K562 (cell line): ENCODE measurements at regions not wholly inside any gene's neighbourhood (a gene's known extent, or its start where the extent isn't known, plus 50 kb on each side); places are given as distances from the start of the nearest gene placed in this dataset.
A peak's percentile ranks its signal among the peaks of the same experiment; 100 is the strongest.

Experiments used
- ATAC-seq: fragments of 200-7000 bp; cut with Tn5 transposase; 3 replicates; pipeline ENCODE4 v1.9.1; 2020; ENCODE audit warnings: moderate library complexity
- BruUV-seq: library from RNA; stranded (reverse); fragments of 400-500 nt; replicated peaks from 2 replicates; lab custom pipeline; 2021; lab: Mats Ljungman, UMichigan
- CTCF ChIA-PET: fragments of 300-600 bp; formaldehyde crosslinking; extraction: SDS; loops from one replicate; lab custom pipeline; 2021; ENCODE audit warnings: low intra/inter-chr PET ratio; lab: Yijun Ruan, JAX
- POLR2A ChIA-PET: fragments of 300-600, 350-650 bp; sonication (Branson Sonifier 250); formaldehyde crosslinking; extraction: SDS; loops from one replicate; lab custom pipeline; 2021; ENCODE audit warnings: antibody characterized with exemption, inconsistent platforms; lab: Yijun Ruan, JAX
- DNase-seq, 4 experiments: peaks; one replicate each; pipeline versions ENCODE4 v3.0.0 to v3.0.0-alpha.2; 2011 to 2018; ENCODE audit warnings: low spot score in 3 of 4, mixed read lengths in 3 of 4; ENCODE audit errors: extremely low read depth in 1 of 4
- FAIRE-seq: peaks from 2 replicates; lab custom pipeline; 2011; peaks lifted over from hg19 to GRCh38; lab: Jason Lieb, UNC
- H2AFZ ChIP-seq: 2 replicates; pipeline ENCODE4 v1.6.0; 2011; ENCODE audit warnings: low read depth, low read length, control low read depth, inconsistent platforms
- H3K27ac ChIP-seq: fragments of 200-600 bp; 3 replicates; pipeline ENCODE4 v1.8.0; 2011; ENCODE audit warnings: low read depth, mild to moderate bottlenecking, control low read depth, inconsistent platforms, low read length, moderate library complexity, mixed read lengths; ENCODE audit errors: extremely low read depth
- H3K27me3 ChIP-seq, 2 experiments: fragments of 300-600 bp in 1 of 2; 2 replicates in 1 of 2; 3 replicates in 1 of 2; pipeline versions ENCODE4 v1.6.0 to v1.8.0; 2011; ENCODE audit warnings: inconsistent platforms in 2 of 2, low read length in 2 of 2, mild to moderate bottlenecking in 1 of 2, mixed read lengths in 1 of 2, moderate library complexity in 1 of 2; ENCODE audit not compliant: control insufficient read depth in 2 of 2, insufficient read depth in 2 of 2
- H3K36me3 ChIP-seq: fragments of 300-600 bp; 3 replicates; pipeline ENCODE4 v1.8.0; 2011; ENCODE audit warnings: mild to moderate bottlenecking, low read length, inconsistent platforms; ENCODE audit not compliant: control insufficient read depth, insufficient read depth
- H3K4me1 ChIP-seq, 2 experiments: fragments of 200-600 bp in 1 of 2; replicated peaks in 1 of 2; 2 replicates in 1 of 2; 3 replicates in 1 of 2; pipeline versions ENCODE4 v1.5.1 to v1.8.0; 2011; ENCODE audit warnings: inconsistent platforms in 2 of 2, low read length in 2 of 2, mild to moderate bottlenecking in 1 of 2, mixed read lengths in 1 of 2, moderate library complexity in 1 of 2; ENCODE audit not compliant: control insufficient read depth in 2 of 2, insufficient read depth in 2 of 2
- H3K4me2 ChIP-seq: 2 replicates; pipeline ENCODE4 v1.6.1; 2011; ENCODE audit warnings: low read length, control low read depth, inconsistent platforms, mixed read lengths; ENCODE audit not compliant: insufficient read depth
- H3K4me3 ChIP-seq: fragments of 200-600 bp; sonication (generic), shearing (Covaris generic); 2 replicates; pipeline ENCODE4 v1.5.1; 2016; ENCODE audit warnings: control low read depth, inconsistent platforms
- H3K79me2 ChIP-seq: fragments of 200-600 bp; 3 replicates; pipeline ENCODE4 v1.8.0; 2011; ENCODE audit warnings: low read length, inconsistent platforms; ENCODE audit not compliant: control insufficient read depth, insufficient read depth
- H3K9ac ChIP-seq, 2 experiments: 2 replicates each; pipeline versions ENCODE4 v1.6.0 to v1.6.1; 2011; ENCODE audit warnings: low read depth in 2 of 2, low read length in 2 of 2, control low read depth in 1 of 2, inconsistent platforms in 1 of 2, mild to moderate bottlenecking in 1 of 2, mixed read lengths in 1 of 2; ENCODE audit not compliant: insufficient read depth in 1 of 2
- H3K9me1 ChIP-seq: one replicate; pipeline ENCODE4 v1.6.0; 2011; ENCODE audit warnings: inconsistent platforms, mild to moderate bottlenecking, low read length, moderate library complexity; ENCODE audit not compliant: control insufficient read depth, insufficient read depth
- H3K9me3 ChIP-seq: replicated peaks from 2 replicates; pipeline ENCODE4 v1.5.1; 2011; ENCODE audit warnings: low read depth, low read length, inconsistent platforms; ENCODE audit not compliant: control insufficient read depth, insufficient read depth
- H4K20me1 ChIP-seq: replicated peaks from 2 replicates; pipeline ENCODE4 v1.6.1; 2011; ENCODE audit warnings: low read length, inconsistent platforms, mixed read lengths; ENCODE audit not compliant: control insufficient read depth, insufficient read depth
- AFF1 ChIP-seq, 2 experiments: fragments of 450-650 bp; IDR thresholded peaks; 2 replicates each; pipeline ENCODE4 v1.6.1; 2018; ENCODE audit warnings: mild to moderate bottlenecking in 2 of 2, low read depth in 1 of 2; ENCODE audit not compliant: partially characterized antibody in 2 of 2
- ASH1L ChIP-seq: fragments of 450-650 bp; IDR thresholded peaks from 2 replicates; pipeline ENCODE4 v1.6.1; 2018; ENCODE audit warnings: borderline replicate concordance, mild to moderate bottlenecking, low read depth; ENCODE audit not compliant: partially characterized antibody
- WGBS: fragments of 100-300 bp; shearing (Covaris generic); methylation state at CpG from one replicate; pipeline ENCODE4 v1.1.6; 2016; ENCODE audit warnings: low coverage, mixed read lengths; ENCODE audit not compliant: insufficient coverage; ENCODE audit errors: missing lambda C conversion rate; 5-methylcytosine and 5-hydroxymethylcytosine counted together
- in situ Hi-C: fragments of 300-500 bp; cut with MboI; formaldehyde crosslinking; loops from 4 replicates; pipeline ENCODE4 v1.15.0; 2018; ENCODE audit warnings: inconsistent platforms, mixed read lengths
- intact Hi-C: fragments of 100-400 bp; cut with micrococcal nuclease; formaldehyde crosslinking; loops from 2 replicates; pipeline ENCODE4 v1.14.2; 2022
- TF ChIP-seq, protein P1 (sequence below): fragments of 450-650 bp; IDR thresholded peaks from 2 replicates; pipeline ENCODE4 v1.6.1; 2016; ENCODE audit warnings: mild to moderate bottlenecking, moderate library complexity

- no TSS peak for BruUV-seq
- 38% methylated on average over 5 of the region's 5 CpGs for WGBS
- Histone ChIP-seq H3K27me3 (no peaks in the 10 kb centered on the region), H2AFZ (peak overlapping the region; percentile 63), H3K9me1 (no peaks in the 10 kb centered on the region), H3K4me3 (no peak overlapping the region), H4K20me1 (no peaks in the 10 kb centered on the region), H3K79me2 (no peaks in the 10 kb centered on the region), H3K27ac (peak overlapping the region; percentile 50; the same call in 1 of the 3 replicates), H3K9me3 (no peaks in the 10 kb centered on the region), H3K36me3 (no peaks in the 10 kb centered on the region), H3K4me1 (peaks cover 0 to 14% of the 10 kb centered on the region in 2 experiments; a peak in 3 of 5 replicates), H3K9ac (no peak overlapping the region), H3K4me2 (no peak overlapping the region; the same call in 1 of the 2 replicates)
- in situ Hi-C loops (loop anchor here (5.0 kb wide), 1 partner anchor 168 kb away; no protein-coding TSS in a partner anchor), intact Hi-C loops (loop anchor here (5.0 kb wide), 1 partner anchor 352 kb away; no protein-coding TSS in a partner anchor)
- POLR2A ChIA-PET: interaction anchor here (0.6 to 1.9 kb wide), 8 partner anchors 8 to 164 kb away, joined by 3 to 7 read pairs (median 4); partner anchors contain the start of gene ARRDC3
- CTCF ChIA-PET: interaction anchor here (0.6 kb wide), 1 partner anchor 166 kb away, joined by 3 read pairs; no protein-coding TSS in a partner anchor
- ATAC-seq (peak; percentile 67), DNase-seq (peak in 1 of 4 experiments; percentile 30), FAIRE-seq (peak; percentile 29)
- TF ChIP-seq, protein P1, sequence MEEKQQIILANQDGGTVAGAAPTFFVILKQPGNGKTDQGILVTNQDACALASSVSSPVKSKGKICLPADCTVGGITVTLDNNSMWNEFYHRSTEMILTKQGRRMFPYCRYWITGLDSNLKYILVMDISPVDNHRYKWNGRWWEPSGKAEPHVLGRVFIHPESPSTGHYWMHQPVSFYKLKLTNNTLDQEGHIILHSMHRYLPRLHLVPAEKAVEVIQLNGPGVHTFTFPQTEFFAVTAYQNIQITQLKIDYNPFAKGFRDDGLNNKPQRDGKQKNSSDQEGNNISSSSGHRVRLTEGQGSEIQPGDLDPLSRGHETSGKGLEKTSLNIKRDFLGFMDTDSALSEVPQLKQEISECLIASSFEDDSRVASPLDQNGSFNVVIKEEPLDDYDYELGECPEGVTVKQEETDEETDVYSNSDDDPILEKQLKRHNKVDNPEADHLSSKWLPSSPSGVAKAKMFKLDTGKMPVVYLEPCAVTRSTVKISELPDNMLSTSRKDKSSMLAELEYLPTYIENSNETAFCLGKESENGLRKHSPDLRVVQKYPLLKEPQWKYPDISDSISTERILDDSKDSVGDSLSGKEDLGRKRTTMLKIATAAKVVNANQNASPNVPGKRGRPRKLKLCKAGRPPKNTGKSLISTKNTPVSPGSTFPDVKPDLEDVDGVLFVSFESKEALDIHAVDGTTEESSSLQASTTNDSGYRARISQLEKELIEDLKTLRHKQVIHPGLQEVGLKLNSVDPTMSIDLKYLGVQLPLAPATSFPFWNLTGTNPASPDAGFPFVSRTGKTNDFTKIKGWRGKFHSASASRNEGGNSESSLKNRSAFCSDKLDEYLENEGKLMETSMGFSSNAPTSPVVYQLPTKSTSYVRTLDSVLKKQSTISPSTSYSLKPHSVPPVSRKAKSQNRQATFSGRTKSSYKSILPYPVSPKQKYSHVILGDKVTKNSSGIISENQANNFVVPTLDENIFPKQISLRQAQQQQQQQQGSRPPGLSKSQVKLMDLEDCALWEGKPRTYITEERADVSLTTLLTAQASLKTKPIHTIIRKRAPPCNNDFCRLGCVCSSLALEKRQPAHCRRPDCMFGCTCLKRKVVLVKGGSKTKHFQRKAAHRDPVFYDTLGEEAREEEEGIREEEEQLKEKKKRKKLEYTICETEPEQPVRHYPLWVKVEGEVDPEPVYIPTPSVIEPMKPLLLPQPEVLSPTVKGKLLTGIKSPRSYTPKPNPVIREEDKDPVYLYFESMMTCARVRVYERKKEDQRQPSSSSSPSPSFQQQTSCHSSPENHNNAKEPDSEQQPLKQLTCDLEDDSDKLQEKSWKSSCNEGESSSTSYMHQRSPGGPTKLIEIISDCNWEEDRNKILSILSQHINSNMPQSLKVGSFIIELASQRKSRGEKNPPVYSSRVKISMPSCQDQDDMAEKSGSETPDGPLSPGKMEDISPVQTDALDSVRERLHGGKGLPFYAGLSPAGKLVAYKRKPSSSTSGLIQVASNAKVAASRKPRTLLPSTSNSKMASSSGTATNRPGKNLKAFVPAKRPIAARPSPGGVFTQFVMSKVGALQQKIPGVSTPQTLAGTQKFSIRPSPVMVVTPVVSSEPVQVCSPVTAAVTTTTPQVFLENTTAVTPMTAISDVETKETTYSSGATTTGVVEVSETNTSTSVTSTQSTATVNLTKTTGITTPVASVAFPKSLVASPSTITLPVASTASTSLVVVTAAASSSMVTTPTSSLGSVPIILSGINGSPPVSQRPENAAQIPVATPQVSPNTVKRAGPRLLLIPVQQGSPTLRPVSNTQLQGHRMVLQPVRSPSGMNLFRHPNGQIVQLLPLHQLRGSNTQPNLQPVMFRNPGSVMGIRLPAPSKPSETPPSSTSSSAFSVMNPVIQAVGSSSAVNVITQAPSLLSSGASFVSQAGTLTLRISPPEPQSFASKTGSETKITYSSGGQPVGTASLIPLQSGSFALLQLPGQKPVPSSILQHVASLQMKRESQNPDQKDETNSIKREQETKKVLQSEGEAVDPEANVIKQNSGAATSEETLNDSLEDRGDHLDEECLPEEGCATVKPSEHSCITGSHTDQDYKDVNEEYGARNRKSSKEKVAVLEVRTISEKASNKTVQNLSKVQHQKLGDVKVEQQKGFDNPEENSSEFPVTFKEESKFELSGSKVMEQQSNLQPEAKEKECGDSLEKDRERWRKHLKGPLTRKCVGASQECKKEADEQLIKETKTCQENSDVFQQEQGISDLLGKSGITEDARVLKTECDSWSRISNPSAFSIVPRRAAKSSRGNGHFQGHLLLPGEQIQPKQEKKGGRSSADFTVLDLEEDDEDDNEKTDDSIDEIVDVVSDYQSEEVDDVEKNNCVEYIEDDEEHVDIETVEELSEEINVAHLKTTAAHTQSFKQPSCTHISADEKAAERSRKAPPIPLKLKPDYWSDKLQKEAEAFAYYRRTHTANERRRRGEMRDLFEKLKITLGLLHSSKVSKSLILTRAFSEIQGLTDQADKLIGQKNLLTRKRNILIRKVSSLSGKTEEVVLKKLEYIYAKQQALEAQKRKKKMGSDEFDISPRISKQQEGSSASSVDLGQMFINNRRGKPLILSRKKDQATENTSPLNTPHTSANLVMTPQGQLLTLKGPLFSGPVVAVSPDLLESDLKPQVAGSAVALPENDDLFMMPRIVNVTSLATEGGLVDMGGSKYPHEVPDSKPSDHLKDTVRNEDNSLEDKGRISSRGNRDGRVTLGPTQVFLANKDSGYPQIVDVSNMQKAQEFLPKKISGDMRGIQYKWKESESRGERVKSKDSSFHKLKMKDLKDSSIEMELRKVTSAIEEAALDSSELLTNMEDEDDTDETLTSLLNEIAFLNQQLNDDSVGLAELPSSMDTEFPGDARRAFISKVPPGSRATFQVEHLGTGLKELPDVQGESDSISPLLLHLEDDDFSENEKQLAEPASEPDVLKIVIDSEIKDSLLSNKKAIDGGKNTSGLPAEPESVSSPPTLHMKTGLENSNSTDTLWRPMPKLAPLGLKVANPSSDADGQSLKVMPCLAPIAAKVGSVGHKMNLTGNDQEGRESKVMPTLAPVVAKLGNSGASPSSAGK: no peak; the same call in 1 of the 2 replicates
- peak in 1 of 2 experiments; percentile 34 for TF ChIP-seq AFF1 (IDR thresholded peaks at IDR 0.05; ENCODE audit: low read depth in 1 of 2, partially characterized antibody in 2 of 2)
- TF ChIP-seq ASH1L: no peak
These were observed 163.9 kb downstream of the ARRDC3 start for GRCh38 chr5:91219091-91219802.
